Glomerular visceral epithelial cell (primary cell): ENCODE measurements at regions not wholly inside any gene's neighbourhood (a gene's known extent, or its start where the extent isn't known, plus 50 kb on each side); places are given as distances from the start of the nearest gene placed in this dataset.

Source experiments
- DNase-seq: peaks from one replicate; pipeline ENCODE4 v3.0.0-alpha.2; 2016; ENCODE audit errors: extremely low spot score

GRCh38 chr1:213871179-213871578 is 116.6 kb upstream of the PROX1 start:
- DNase-seq = no peak

GRCh38 chr1:213874789-213875188 is 113.0 kb upstream of the PROX1 start:
- DNase-seq = no peak

- DNase-seq = no peak
Observed at GRCh38 chr1:213876531-213876930, 111.2 kb upstream of the PROX1 start.

- DNase-seq = no peak
Observed at GRCh38 chr1:213883618-213884017, 104.2 kb upstream of the PROX1 start.

GRCh38 chr1:213884402-213884801 is 103.4 kb upstream of the PROX1 start:
- no peak for DNase-seq

GRCh38 chr1:213884942-213885341 is 102.8 kb upstream of the PROX1 start:
- no peak for DNase-seq

- DNase-seq = no peak
Observed at GRCh38 chr1:213887842-213888241, 99.9 kb upstream of the PROX1 start.

- DNase-seq = no peak
Observed at GRCh38 chr1:213891989-213892902, 95.5 kb upstream of the PROX1 start.

GRCh38 chr1:213898684-213899083 is 89.1 kb upstream of the PROX1 start:
- no peak for DNase-seq

- no peak for DNase-seq
Observed at GRCh38 chr1:213899413-213899812, 88.4 kb upstream of the PROX1 start.

GRCh38 chr1:213905344-213905743 is 82.4 kb upstream of the PROX1 start:
- no peak for DNase-seq

- no peak for DNase-seq
Observed at GRCh38 chr1:213908521-213908920, 79.3 kb upstream of the PROX1 start.

GRCh38 chr1:213914392-213914791 is 73.4 kb upstream of the PROX1 start:
- DNase-seq = no peak

- no peak for DNase-seq
Observed at GRCh38 chr1:213921311-213921710, 66.5 kb upstream of the PROX1 start.

GRCh38 chr1:213921712-213922111 is 66.1 kb upstream of the PROX1 start:
- no peak for DNase-seq

GRCh38 chr1:213925531-213926182 is 62.1 kb upstream of the PROX1 start:
- no peak for DNase-seq

- DNase-seq = no peak
Observed at GRCh38 chr1:213927846-213928245, 59.9 kb upstream of the PROX1 start.

GRCh38 chr1:213929398-213929797 is 58.4 kb upstream of the PROX1 start:
- no peak for DNase-seq

GRCh38 chr1:213931836-213932235 is 55.9 kb upstream of the PROX1 start:
- DNase-seq = no peak

GRCh38 chr1:213933336-213933735 is 54.4 kb upstream of the PROX1 start:
- DNase-seq = no peak

GRCh38 chr1:213934649-213935048 is 53.1 kb upstream of the PROX1 start:
- peak; percentile 86 for DNase-seq

- no peak for DNase-seq
Observed at GRCh38 chr1:213936571-213936970, 51.2 kb upstream of the PROX1 start.
